Effector memory CD4-positive, alpha-beta T cell (primary cell): ENCODE measurements at regions not wholly inside any gene's neighbourhood (a gene's known extent, or its start where the extent isn't known, plus 50 kb on each side); places are given as distances from the start of the nearest gene placed in this dataset.

Experiments used
- DNase-seq, 3 donors: peaks; one replicate each; pipeline ENCODE4 v3.0.0-alpha.2; 2020
- H3K27ac ChIP-seq: 2 replicates; pipeline ENCODE4 v1.7.0; 2013; ENCODE audit warnings: mild to moderate bottlenecking, low read length, moderate library complexity; ENCODE audit not compliant: insufficient read depth, poor library complexity, severe bottlenecking
- H3K27me3 ChIP-seq: replicated peaks from 2 replicates; pipeline ENCODE4 v1.7.0; 2013; ENCODE audit warnings: mild to moderate bottlenecking, low read length; ENCODE audit not compliant: insufficient read depth, control insufficient read depth, poor library complexity, severe bottlenecking
- H3K36me3 ChIP-seq: 2 replicates; pipeline ENCODE4 v1.7.0; 2013; ENCODE audit warnings: mild to moderate bottlenecking, low read length, moderate library complexity; ENCODE audit not compliant: control insufficient read depth, insufficient read depth
- H3K4me1 ChIP-seq: 2 replicates; pipeline ENCODE4 v1.7.0; 2013; ENCODE audit warnings: low read length, mild to moderate bottlenecking; ENCODE audit not compliant: control insufficient read depth, insufficient read depth, poor library complexity, severe bottlenecking
- H3K4me3 ChIP-seq: 2 replicates; pipeline ENCODE4 v1.7.0; 2013; ENCODE audit warnings: low read length, low read depth, mild to moderate bottlenecking; ENCODE audit not compliant: insufficient read depth, poor library complexity, severe bottlenecking
- H3K9me3 ChIP-seq: 2 replicates; pipeline ENCODE4 v1.7.0; 2013; ENCODE audit warnings: mild to moderate bottlenecking, low read length, moderate library complexity; ENCODE audit not compliant: control insufficient read depth

- no peak overlapping the region for H3K27ac ChIP-seq
- no peaks in the 10 kb centered on the region for H3K9me3 ChIP-seq
- DNase-seq, result no peak
- H3K36me3 ChIP-seq, result no peaks in the 10 kb centered on the region
- no peak overlapping the region for H3K4me3 ChIP-seq
- H3K4me1 ChIP-seq, result no peaks in the 10 kb centered on the region
- H3K27me3 ChIP-seq, result no peaks in the 10 kb centered on the region
Measured at GRCh38 chr2:122739732-122740593, 984.5 kb downstream of the TSN start.

GRCh38 chr2:122740594-122740948 is 985.1 kb downstream of the TSN start:
- H3K4me1 ChIP-seq, result no peaks in the 10 kb centered on the region
- DNase-seq, result no peak
- no peaks in the 10 kb centered on the region for H3K9me3 ChIP-seq
- H3K36me3 ChIP-seq, result no peaks in the 10 kb centered on the region
- H3K27me3 ChIP-seq, result no peaks in the 10 kb centered on the region
- H3K4me3 ChIP-seq, result no peak overlapping the region
- no peak overlapping the region for H3K27ac ChIP-seq

- Histone ChIP-seq H3K27me3 (no peaks in the 10 kb centered on the region), H3K9me3 (no peaks in the 10 kb centered on the region), H3K36me3 (no peaks in the 10 kb centered on the region), H3K4me3 (no peak overlapping the region), H3K27ac (no peak overlapping the region), H3K4me1 (no peaks in the 10 kb centered on the region)
- no peak for DNase-seq
Measured at GRCh38 chr2:122741403-122741802, 986.0 kb downstream of the TSN start.

- Histone ChIP-seq H3K27ac (no peak overlapping the region), H3K4me3 (no peak overlapping the region), H3K27me3 (no peaks in the 10 kb centered on the region), H3K36me3 (no peaks in the 10 kb centered on the region), H3K4me1 (no peaks in the 10 kb centered on the region), H3K9me3 (no peaks in the 10 kb centered on the region)
- DNase-seq, result no peak
Measured at GRCh38 chr2:122743021-122743675, 987.7 kb downstream of the TSN start.

- Histone ChIP-seq H3K36me3 (no peaks in the 10 kb centered on the region), H3K27me3 (no peaks in the 10 kb centered on the region), H3K4me1 (no peaks in the 10 kb centered on the region), H3K27ac (no peak overlapping the region), H3K4me3 (no peak overlapping the region), H3K9me3 (no peaks in the 10 kb centered on the region)
- DNase-seq, result no peak
Measured at GRCh38 chr2:122745603-122746002, 990.2 kb downstream of the TSN start.

- H3K36me3 ChIP-seq, result no peaks in the 10 kb centered on the region
- no peaks in the 10 kb centered on the region for H3K27me3 ChIP-seq
- H3K4me1 ChIP-seq, result no peaks in the 10 kb centered on the region
- H3K27ac ChIP-seq, result no peak overlapping the region
- no peak overlapping the region for H3K4me3 ChIP-seq
- no peak for DNase-seq
- no peaks in the 10 kb centered on the region for H3K9me3 ChIP-seq
Measured at GRCh38 chr2:122747670-122748069, 992.2 kb downstream of the TSN start.

GRCh38 chr2:122748552-122749011 is 993.1 kb downstream of the TSN start:
- DNase-seq, result no peak
- Histone ChIP-seq H3K4me1 (no peaks in the 10 kb centered on the region), H3K27me3 (no peaks in the 10 kb centered on the region), H3K9me3 (no peaks in the 10 kb centered on the region), H3K4me3 (no peak overlapping the region), H3K27ac (no peak overlapping the region), H3K36me3 (no peaks in the 10 kb centered on the region)

- no peak for DNase-seq
- no peak overlapping the region for H3K4me3 ChIP-seq
- H3K27ac ChIP-seq, result no peak overlapping the region
- no peaks in the 10 kb centered on the region for H3K27me3 ChIP-seq
- no peaks in the 10 kb centered on the region for H3K4me1 ChIP-seq
- H3K36me3 ChIP-seq, result no peaks in the 10 kb centered on the region
- no peaks in the 10 kb centered on the region for H3K9me3 ChIP-seq
Measured at GRCh38 chr2:122749405-122749804, 994.0 kb downstream of the TSN start.

- no peak for DNase-seq
- Histone ChIP-seq H3K27me3 (no peaks in the 10 kb centered on the region), H3K9me3 (no peaks in the 10 kb centered on the region), H3K4me3 (no peak overlapping the region), H3K36me3 (no peaks in the 10 kb centered on the region), H3K27ac (no peak overlapping the region), H3K4me1 (no peaks in the 10 kb centered on the region)
Measured at GRCh38 chr2:122750095-122750494, 994.6 kb downstream of the TSN start.

GRCh38 chr2:122750808-122751207 is 995.4 kb downstream of the TSN start:
- no peak for DNase-seq
- Histone ChIP-seq H3K27me3 (no peaks in the 10 kb centered on the region), H3K9me3 (peaks cover 4% of the 10 kb centered on the region), H3K4me1 (no peaks in the 10 kb centered on the region), H3K36me3 (no peaks in the 10 kb centered on the region), H3K4me3 (no peak overlapping the region), H3K27ac (no peak overlapping the region)
